Effector memory CD8-positive, alpha-beta T cell (primary cell): ENCODE measurements at regions not wholly inside any gene's neighbourhood (a gene's known extent, or its start where the extent isn't known, plus 50 kb on each side); places are given as distances from the start of the nearest gene placed in this dataset.
A peak's percentile ranks its signal among the peaks of the same experiment; 100 is the strongest.

Experiments
- ATAC-seq: fragments of 150-1000 bp; cut with Tn5 transposase; replicated peaks from 2 replicates; pipeline ENCODE4 v1.10.0; 2021; ENCODE audit warnings: mild to moderate bottlenecking, moderate library complexity
- DNase-seq, 3 experiments: peaks; one replicate each; pipeline ENCODE4 v3.0.0; 2021
- H3K27ac Mint-ChIP-seq, 2 donors: one replicate each; pipeline ENCODE4 v1.8.0; 2022; ENCODE audit warnings: mild to moderate bottlenecking in 2 of 2, mixed read lengths in 2 of 2, moderate library complexity in 2 of 2
- H3K27me3 Mint-ChIP-seq, 2 donors: one replicate each; pipeline ENCODE4 v1.8.0; 2022; ENCODE audit warnings: mixed read lengths in 2 of 2
- H3K36me3 Mint-ChIP-seq: one replicate; pipeline ENCODE4 v1.8.0; 2022; ENCODE audit warnings: mild to moderate bottlenecking, moderate library complexity, mixed read lengths; ENCODE audit not compliant: insufficient read depth
- H3K4me1 Mint-ChIP-seq, 2 donors: one replicate each; pipeline ENCODE4 v1.8.0; 2022; ENCODE audit warnings: low read depth in 2 of 2, mixed read lengths in 2 of 2
- H3K4me3 Mint-ChIP-seq, 2 donors: one replicate each; pipeline ENCODE4 v1.8.0; 2022; ENCODE audit warnings: mild to moderate bottlenecking in 2 of 2, mixed read lengths in 2 of 2, moderate library complexity in 2 of 2
- H3K9me3 Mint-ChIP-seq, 2 donors: one replicate each; pipeline ENCODE4 v1.8.0; 2022; ENCODE audit warnings: mixed read lengths in 2 of 2

DNA sequence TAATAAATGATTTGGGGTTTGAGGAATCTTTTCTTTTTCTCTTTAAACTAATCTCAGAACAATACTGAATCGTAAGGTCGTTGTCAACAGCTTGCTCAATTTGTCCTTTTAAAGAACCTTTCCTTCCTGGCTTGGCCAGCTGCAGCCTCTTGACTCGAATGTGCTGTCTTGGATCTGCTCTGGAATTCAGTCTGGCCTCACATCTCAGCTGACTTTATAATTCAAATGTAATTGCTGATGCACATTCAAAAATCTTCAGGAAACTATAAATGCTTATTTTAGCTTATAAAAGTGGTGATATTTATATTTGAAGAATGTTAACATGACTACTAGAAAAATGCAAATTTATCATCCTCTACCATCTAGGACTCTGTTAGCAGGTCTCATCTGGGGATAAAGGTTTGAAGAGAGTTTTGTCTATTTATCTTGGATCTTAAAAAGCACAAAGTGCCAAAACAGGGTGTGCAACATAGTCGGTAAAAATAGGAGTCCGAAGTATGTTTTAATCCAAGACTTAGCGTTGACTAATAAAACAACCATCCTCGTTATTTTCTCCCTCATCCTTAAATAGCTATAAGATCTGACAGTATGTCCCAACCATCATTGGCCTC, 1035.2 kb downstream of the MCTP2 start:
- peaks cover 0 to 6% of the 10 kb centered on the region in 2 donors for H3K27me3 Mint-ChIP-seq
- H3K4me1 Mint-ChIP-seq: no peaks in the 10 kb centered on the region
- DNase-seq: no peak
- H3K9me3 Mint-ChIP-seq: peaks cover 0 to under 1% of the 10 kb centered on the region in 2 donors
- no peak overlapping the region for H3K27ac Mint-ChIP-seq
- H3K4me3 Mint-ChIP-seq: no peak overlapping the region
- no peaks in the 10 kb centered on the region for H3K36me3 Mint-ChIP-seq
- ATAC-seq: no peak

DNA sequence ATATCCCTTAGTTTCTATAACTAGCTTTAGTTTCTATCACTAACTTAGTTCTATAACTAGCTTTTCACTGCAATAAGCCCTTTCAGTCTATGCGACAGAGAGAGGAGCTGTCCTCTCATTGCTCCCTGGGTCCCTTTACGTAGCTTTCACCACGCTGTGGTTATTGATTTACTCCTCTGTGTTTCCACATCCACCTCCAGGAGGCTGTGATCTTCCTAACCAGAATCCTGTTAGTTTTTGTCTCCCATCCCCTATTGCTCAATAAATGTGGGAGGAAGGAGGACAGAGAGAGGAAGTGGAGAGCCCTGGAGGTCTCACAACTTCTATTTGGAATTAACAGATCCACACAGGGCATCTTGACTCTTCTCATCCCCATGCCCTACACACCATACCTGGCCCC, 1036.1 kb downstream of the MCTP2 start:
- ATAC-seq (no peak), DNase-seq (no peak)
- H3K27ac Mint-ChIP-seq: no peak overlapping the region
- H3K4me3 Mint-ChIP-seq: no peak overlapping the region
- no peaks in the 10 kb centered on the region for H3K36me3 Mint-ChIP-seq
- H3K9me3 Mint-ChIP-seq: peaks cover 0 to 7% of the 10 kb centered on the region in 2 donors
- H3K4me1 Mint-ChIP-seq: no peaks in the 10 kb centered on the region
- H3K27me3 Mint-ChIP-seq: peaks cover 0 to 11% of the 10 kb centered on the region in 2 donors

DNA sequence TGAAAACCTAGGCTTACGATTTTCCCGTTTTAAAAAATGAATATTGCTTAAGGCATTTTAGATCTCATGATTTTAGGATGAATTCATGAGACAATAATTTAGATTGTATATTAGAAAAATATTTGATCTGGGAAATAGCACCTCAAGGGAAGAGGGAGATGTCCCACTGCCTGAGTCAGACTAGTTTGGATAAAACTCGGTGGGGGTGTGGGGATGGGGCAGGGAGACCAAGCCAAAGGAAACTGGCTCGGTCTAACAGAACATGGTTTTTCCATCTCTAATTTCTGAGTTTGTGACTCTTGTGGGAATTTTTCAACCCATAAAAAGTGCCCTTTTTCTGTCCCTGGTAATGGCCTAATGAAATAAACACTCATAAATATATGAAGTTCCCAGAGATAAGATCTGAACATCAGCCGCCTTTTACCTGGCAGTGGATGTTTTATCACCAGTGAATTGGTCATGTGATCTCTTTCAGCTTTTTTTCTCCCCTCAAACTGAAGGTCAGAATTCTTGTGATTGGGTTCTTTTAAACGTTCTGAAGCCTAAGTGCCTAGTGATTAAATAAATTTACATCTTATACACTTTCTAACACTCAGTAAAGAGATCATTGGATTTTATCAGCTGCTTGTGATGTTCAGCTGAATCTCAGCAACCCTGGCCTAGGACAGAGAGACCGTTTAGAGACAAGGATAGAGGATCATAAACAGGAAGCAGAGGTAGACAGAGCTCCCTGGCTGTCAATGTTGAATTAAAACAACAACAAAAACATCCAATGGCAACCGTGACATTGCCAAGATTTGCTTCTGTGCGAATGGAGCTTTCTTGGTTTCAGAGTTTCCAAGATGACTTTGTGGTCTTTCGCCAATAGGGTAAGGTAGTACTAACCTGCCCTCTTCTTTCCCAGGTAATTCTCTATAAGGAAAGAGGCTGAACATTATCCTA, 1038.2 kb downstream of the MCTP2 start:
- Mint-ChIP-seq H3K9me3 (peaks cover 0 to 7% of the 10 kb centered on the region in 2 donors), H3K4me1 (no peaks in the 10 kb centered on the region), H3K27me3 (peaks cover 0 to 21% of the 10 kb centered on the region in 2 donors), H3K4me3 (no peak overlapping the region), H3K27ac (no peak overlapping the region), H3K36me3 (no peaks in the 10 kb centered on the region)
- ATAC-seq (no peak), DNase-seq (no peak)

DNA sequence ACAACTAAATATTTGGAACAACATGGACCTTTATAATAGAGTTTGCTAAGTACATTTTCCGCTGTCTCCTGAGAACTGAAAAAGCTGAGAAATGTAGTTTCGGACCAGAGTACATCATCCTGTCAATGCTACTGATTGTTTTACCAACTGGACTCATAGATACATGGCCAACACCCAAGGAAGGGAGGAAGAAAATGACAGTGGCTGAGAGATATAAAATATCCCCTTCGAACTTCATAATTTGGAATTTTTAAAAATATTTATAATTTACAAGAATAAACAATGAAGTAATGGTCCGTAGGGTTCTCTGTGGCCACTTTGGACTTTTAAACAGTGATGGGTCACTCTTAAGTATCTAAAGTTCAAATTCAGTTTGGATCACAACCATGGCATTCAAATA, 1042.7 kb downstream of the MCTP2 start:
- Mint-ChIP-seq H3K4me3 (no peak overlapping the region), H3K9me3 (peaks cover 0 to 7% of the 10 kb centered on the region in 2 donors), H3K4me1 (no peaks in the 10 kb centered on the region), H3K27me3 (peaks cover 0 to 21% of the 10 kb centered on the region in 2 donors), H3K27ac (no peak overlapping the region), H3K36me3 (no peaks in the 10 kb centered on the region)
- ATAC-seq (no peak), DNase-seq (no peak)

DNA sequence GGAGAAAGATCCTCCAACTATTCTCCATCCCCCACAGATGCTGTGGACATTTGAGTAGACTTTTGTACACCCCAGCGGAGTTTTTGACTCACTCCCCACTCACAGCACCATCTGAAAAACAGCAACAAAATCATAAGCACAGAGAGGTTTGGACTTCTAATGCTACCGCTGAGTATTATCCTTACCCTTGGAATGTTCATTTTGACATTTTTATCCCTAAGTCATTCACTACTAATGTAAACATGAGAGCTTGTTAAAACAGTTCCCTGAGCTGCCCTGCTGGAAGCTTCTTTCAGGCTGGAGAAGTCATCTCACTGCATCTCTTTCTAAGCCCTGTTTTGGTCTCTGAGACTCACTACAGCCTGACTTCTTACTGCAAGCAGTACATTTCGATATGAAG, 1045.9 kb downstream of the MCTP2 start:
- no peaks in the 10 kb centered on the region for H3K9me3 Mint-ChIP-seq
- no peak overlapping the region for H3K27ac Mint-ChIP-seq

DNA sequence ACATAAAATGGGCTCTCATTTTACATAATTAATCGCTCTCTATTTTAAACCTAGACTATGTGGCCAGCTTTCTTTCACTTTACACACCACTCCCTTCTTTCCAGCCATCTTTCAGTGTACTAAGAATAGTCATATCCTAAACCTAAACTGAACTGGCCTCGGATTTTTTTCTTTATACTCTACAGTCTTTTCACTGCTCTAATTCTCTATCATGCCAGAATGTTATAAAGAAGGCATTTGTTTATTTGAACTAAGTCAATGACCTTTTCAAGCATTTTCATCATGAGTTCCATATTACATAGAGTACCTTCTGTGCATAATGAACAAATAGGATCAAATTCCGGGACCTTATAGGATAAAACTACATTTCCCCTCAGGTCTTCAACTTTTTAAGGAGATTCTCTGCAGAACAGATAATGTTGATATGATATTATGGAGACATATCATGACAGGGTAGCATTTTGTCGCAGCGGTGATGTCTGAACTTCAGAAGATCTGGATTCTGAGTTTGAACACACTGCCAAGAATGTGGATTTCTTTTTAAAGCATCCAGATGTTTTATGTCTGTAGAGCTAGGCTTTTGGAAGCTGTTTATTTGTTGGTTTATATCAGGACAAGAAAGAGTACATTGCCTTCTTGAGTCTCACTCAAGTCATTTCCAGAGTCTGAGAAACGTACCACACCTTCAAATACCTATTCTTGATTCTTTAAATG, 1047.3 kb downstream of the MCTP2 start:
- H3K36me3 Mint-ChIP-seq: no peaks in the 10 kb centered on the region
- no peaks in the 10 kb centered on the region for H3K4me1 Mint-ChIP-seq
- H3K4me3 Mint-ChIP-seq: no peak overlapping the region
- DNase-seq (no peak), ATAC-seq (no peak)
- H3K9me3 Mint-ChIP-seq: no peaks in the 10 kb centered on the region
- peaks cover 6 to 10% of the 10 kb centered on the region in 2 donors for H3K27me3 Mint-ChIP-seq
- no peak overlapping the region for H3K27ac Mint-ChIP-seq

More for the DNA sequence above, 1045.9 kb downstream of the MCTP2 start:
- H3K36me3 Mint-ChIP-seq: no peaks in the 10 kb centered on the region
- peaks cover 0 to 15% of the 10 kb centered on the region in 2 donors for H3K27me3 Mint-ChIP-seq
- ATAC-seq (no peak), DNase-seq (no peak)
- no peaks in the 10 kb centered on the region for H3K4me1 Mint-ChIP-seq
- H3K4me3 Mint-ChIP-seq: no peak overlapping the region

DNA sequence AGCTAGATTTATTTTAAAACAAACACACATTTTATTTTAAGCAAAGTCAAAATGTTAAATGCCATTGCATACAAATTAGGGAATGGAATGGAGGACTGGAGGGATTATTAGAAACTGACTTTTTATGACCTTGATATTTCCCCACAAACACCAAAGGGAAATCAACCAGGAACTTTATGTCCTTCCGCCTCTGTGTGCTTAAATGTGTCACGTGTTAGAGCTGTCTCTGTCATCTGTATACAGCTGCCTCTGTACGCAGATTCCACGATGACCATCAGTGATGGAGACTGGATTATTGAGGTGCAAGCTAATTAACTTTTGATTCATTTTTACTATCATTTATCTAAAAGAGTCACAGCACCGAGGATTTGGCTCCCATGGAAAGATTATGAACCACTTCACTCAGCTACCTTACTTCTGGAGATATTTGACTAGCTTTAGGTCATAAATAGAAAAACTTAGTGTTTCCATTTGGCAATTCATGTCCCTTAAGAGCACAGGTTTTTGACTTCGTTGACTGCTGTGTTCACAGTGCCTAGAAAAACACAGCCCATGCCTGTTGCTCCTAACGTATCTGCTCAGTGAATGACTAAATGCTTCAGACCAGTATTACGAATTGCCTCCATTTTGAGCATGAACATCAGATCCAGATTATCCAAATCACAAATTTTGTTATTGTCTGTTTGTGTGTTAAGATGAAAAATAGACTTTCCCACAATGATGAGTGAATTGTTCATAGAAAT, 1048.1 kb downstream of the MCTP2 start:
- Mint-ChIP-seq H3K4me1 (peaks cover 0 to under 1% of the 10 kb centered on the region in 2 donors), H3K4me3 (no peak overlapping the region), H3K27me3 (peaks cover 6 to 10% of the 10 kb centered on the region in 2 donors), H3K36me3 (no peaks in the 10 kb centered on the region), H3K27ac (no peak overlapping the region), H3K9me3 (no peaks in the 10 kb centered on the region)
- DNase-seq (no peak), ATAC-seq (no peak)

DNA sequence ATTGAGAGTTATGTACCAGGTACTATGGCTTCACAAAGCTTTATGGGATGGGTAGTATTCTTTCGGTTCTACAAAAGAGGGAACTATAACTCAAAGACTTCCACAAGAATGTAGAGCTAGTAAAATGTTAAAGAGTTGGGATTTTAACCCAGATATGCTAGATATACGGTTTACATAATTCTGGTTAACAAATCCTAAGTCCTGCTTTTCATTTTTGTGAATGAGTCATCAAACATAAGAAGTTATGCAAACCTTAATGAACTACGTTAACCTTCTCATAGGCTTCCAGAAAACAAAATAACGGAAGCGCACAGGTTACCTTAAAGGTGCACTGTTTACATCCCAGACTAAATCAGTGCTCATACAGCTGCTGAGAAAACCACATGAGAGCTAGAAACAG, 1049.3 kb downstream of the MCTP2 start:
- no peak for ATAC-seq
- Mint-ChIP-seq H3K36me3 (no peaks in the 10 kb centered on the region), H3K4me1 (peaks cover 0 to 12% of the 10 kb centered on the region in 2 donors)

DNA sequence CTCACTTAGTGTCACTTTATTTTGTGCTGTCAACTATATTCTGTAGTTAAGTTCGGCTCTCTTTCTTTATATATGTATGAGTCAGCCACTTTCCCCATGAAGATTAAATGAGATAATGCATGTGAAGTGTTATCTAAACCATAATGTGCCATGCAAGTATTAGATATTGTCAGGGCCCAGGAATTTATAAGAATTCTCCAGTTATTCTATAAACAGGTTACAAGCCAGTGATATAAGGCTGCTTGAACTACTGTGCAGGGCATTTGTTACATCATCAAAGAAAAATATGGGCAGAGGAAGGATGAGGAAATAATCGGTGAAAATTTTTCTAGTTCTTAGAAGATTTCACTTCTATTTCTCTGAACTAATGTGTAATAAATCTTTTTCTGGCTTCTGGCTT, 1049.0 kb upstream of the NR2F2 start:
- no peak for DNase-seq
- H3K4me3 Mint-ChIP-seq: no peak overlapping the region
- H3K4me1 Mint-ChIP-seq: peaks cover 0 to 12% of the 10 kb centered on the region in 2 donors
- no peak for ATAC-seq
- H3K27ac Mint-ChIP-seq: no peak overlapping the region
- H3K9me3 Mint-ChIP-seq: no peaks in the 10 kb centered on the region
- peaks cover 0 to 10% of the 10 kb centered on the region in 2 donors for H3K27me3 Mint-ChIP-seq
- H3K36me3 Mint-ChIP-seq: no peaks in the 10 kb centered on the region

More for the DNA sequence above, 1049.3 kb downstream of the MCTP2 start:
- Mint-ChIP-seq H3K4me3 (no peak overlapping the region), H3K27me3 (peaks cover 0 to 10% of the 10 kb centered on the region in 2 donors), H3K9me3 (no peaks in the 10 kb centered on the region), H3K27ac (no peak overlapping the region)
- no peak for DNase-seq

DNA sequence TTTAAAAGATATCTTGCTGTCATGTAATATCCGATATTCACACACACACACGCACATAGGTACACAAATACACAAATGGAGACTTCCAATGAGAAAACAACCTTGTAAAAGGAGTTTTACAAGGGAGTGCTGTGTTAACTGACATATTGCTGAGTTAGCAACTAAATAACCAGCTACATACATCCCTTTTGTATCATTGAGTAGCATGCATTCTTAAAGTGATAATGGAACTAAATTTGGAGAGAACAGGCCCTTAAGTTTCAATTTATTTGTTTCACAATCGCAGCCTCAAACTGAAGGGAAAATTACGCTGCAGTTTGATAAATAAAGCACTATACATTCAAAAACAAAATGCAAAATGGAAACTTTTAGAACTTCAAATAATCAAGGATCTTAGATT, 1046.0 kb upstream of the NR2F2 start:
- Mint-ChIP-seq H3K27me3 (peaks cover 11 to 24% of the 10 kb centered on the region in 2 donors), H3K27ac (no peak overlapping the region)
- no peak for ATAC-seq

DNA sequence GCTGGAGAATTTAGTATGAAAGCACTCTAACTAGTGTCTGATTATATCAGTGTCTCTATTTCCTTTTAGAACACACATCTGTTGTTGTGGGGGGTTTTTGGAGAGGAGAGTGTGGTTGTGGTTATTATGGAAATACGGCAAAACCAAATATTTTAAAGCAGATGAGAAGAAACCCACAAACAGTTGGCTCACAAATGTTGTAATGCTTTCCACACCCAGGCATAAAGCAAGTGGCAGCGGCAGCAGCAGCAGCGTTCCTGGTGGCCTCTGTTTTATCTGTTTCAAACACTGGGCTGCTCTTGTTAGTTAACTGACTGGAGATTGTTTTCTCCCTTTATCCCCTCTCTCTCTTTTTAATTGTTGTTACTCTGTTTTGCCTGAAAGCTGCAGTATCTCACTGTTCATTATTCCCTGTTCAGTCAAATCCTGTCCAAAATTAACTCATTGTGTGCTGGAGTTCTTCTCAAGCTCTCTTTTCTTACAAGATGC, 1045.5 kb upstream of the NR2F2 start:
- peaks cover 11 to 24% of the 10 kb centered on the region in 2 donors for H3K27me3 Mint-ChIP-seq
- DNase-seq: no peak
- peak; percentile 35 for ATAC-seq
- no peaks in the 10 kb centered on the region for H3K9me3 Mint-ChIP-seq
- no peak overlapping the region for H3K27ac Mint-ChIP-seq
- no peaks in the 10 kb centered on the region for H3K36me3 Mint-ChIP-seq
- H3K4me3 Mint-ChIP-seq: no peak overlapping the region
- H3K4me1 Mint-ChIP-seq: peaks cover 0 to 12% of the 10 kb centered on the region in 2 donors

More for the DNA sequence above, 1046.0 kb upstream of the NR2F2 start:
- H3K4me3 Mint-ChIP-seq: no peak overlapping the region
- peaks cover 0 to 12% of the 10 kb centered on the region in 2 donors for H3K4me1 Mint-ChIP-seq
- H3K9me3 Mint-ChIP-seq: no peaks in the 10 kb centered on the region
- DNase-seq: no peak
- no peaks in the 10 kb centered on the region for H3K36me3 Mint-ChIP-seq

DNA sequence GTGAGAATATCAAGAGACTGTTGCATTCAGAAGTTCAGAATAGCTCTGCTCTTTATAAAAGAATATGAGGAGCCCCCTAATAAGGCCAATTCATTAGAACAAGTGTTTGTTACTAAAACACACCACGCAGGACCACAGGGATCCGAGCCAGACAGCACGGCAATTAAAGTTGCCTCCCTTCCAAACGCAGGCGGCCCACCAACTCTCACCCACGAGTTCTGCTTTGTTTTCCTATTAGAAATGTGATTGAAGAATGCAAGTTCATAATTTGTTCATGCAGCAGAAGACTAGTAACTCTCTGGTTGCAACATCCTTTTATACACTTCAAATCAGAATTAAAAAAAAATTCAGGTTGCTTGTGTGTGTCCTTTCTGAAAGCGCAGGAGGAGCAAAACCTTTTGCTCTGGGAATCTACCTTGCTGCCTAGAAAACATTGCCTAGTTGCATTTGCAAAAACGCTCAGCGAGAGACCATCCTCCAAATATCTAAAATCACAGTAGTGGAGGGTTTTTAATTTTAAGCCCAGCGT, 1044.1 kb upstream of the NR2F2 start:
- Mint-ChIP-seq H3K4me1 (peaks cover 0 to 12% of the 10 kb centered on the region in 2 donors), H3K27me3 (peaks cover 11 to 24% of the 10 kb centered on the region in 2 donors), H3K36me3 (no peaks in the 10 kb centered on the region), H3K27ac (no peak overlapping the region), H3K4me3 (no peak overlapping the region), H3K9me3 (no peaks in the 10 kb centered on the region)
- ATAC-seq: no peak
- no peak for DNase-seq
